Fibroblast of pulmonary artery (primary cell): ENCODE measurements at regions not wholly inside any gene's neighbourhood (a gene's known extent, or its start where the extent isn't known, plus 50 kb on each side); places are given as distances from the start of the nearest gene placed in this dataset.

Experiments
- DNase-seq: peaks from one replicate; pipeline ENCODE4 v3.0.0-alpha.2; 2010; ENCODE audit warnings: low read depth
- H3K4me3 ChIP-seq: replicated peaks from 2 replicates; pipeline ENCODE4 v1.5.1; 2011; ENCODE audit warnings: low read depth, mild to moderate bottlenecking, control low read depth, low read length, moderate library complexity
- CTCF ChIP-seq: IDR thresholded peaks from 2 replicates; pipeline ENCODE4 v1.5.1; 2011; ENCODE audit warnings: mild to moderate bottlenecking, control low read depth, low read length, inconsistent platforms; ENCODE audit errors: missing control alignments

- H3K4me3 ChIP-seq = no peak overlapping the region
- DNase-seq = no peak
- no peak for TF ChIP-seq CTCF
Measured at GRCh38 chr7:9181356-9181755, 747.9 kb downstream of the NXPH1 start.

- no peak overlapping the region for H3K4me3 ChIP-seq
- no peak for DNase-seq
- no peak for TF ChIP-seq CTCF
Measured at GRCh38 chr7:9186730-9187129, 753.3 kb downstream of the NXPH1 start.

GRCh38 chr7:9189703-9190102 lies 756.3 kb downstream of the NXPH1 start:
- no peak for TF ChIP-seq CTCF
- H3K4me3 ChIP-seq = no peak overlapping the region
- no peak for DNase-seq

- H3K4me3 ChIP-seq = no peak overlapping the region
- TF ChIP-seq CTCF = no peak
- no peak for DNase-seq
Measured at GRCh38 chr7:9192969-9193368, 759.6 kb downstream of the NXPH1 start.

GRCh38 chr7:9200626-9201025 lies 767.2 kb downstream of the NXPH1 start:
- H3K4me3 ChIP-seq = no peak overlapping the region
- TF ChIP-seq CTCF = no peak
- no peak for DNase-seq

- no peak for TF ChIP-seq CTCF
- H3K4me3 ChIP-seq = no peak overlapping the region
- DNase-seq = no peak
Measured at GRCh38 chr7:9201928-9202327, 768.5 kb downstream of the NXPH1 start.

- no peak for DNase-seq
- H3K4me3 ChIP-seq = no peak overlapping the region
- no peak for TF ChIP-seq CTCF
Measured at GRCh38 chr7:9204571-9204970, 771.2 kb downstream of the NXPH1 start.
